AML-193 (cell line): ENCODE measurements at regions not wholly inside any gene's neighbourhood (a gene's known extent, or its start where the extent isn't known, plus 50 kb on each side); places are given as distances from the start of the nearest gene placed in this dataset.

ENCODE experiments used
- DNase-seq, 2 experiments: peaks; one replicate each; lab custom pipeline; 2025; lab: John Stamatoyannopoulos, UW

DNA sequence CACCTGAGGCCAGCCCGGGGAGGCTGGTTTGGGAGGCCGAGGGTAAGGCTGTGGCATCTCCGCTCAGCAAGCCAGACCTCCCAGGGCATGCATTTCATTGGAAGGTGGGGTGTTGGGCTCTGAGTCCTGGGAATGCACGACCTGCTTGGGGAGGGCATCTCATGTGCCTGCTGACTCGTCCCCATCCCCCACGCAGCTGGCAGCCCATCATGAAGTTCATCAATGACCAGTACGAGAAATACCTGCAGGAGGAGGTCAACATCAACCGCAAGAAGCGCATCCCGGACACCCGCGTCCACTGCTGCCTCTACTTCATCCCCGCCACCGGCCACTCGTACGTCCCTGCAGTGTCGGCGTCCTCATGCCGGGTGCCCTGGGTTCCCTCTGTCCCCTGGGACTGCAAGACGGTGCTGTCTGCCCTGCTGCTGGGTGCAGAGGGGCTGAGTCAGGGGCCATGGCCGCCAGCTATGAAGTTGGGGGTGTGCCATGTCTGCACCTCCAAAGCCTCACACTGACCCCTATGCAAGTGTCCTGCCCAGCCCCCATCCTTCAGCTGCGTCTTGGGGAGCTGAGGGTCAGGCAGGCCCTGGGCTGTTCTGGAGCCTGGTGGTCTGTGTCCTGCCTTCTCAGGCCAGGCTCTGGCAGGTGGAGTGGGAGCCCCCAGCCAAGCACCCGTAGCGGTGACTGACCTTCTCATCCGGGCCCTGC, 347.9 kb downstream of the SEC14L1 start:
- DNase-seq = no peak

DNA sequence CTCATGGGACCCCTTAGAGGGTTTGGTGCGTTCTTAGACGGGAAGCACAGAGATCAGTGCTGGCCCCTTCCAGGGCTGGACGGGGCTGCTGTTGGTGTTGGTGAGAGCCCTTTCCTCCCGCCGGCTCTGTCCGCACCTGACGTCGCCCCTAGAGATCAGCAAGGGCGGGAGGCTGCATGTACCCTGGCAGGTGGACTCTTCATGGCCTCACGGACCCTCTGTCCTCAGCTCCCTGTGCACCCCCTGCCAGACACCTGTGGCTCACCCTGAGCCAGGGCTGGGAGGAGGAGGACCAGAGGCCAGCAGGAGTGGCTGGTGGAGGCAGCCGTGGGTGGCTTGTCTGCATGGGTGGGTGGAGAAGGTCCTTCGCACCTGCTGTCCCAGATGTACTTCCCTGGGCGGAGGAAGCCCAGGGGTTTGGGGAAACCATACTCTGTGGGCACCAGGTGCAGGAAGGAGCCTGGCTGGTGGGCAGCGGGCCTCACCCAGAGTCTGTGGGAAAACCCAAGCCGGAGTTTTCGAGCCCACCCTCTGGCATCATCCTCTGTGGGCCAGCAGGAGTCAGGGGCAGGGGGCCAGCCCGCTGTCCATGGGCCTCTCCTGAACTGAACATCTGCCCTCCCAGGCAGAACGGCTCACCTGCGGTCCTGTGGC, 348.6 kb downstream of the SEC14L1 start:
- no peak for DNase-seq

DNA sequence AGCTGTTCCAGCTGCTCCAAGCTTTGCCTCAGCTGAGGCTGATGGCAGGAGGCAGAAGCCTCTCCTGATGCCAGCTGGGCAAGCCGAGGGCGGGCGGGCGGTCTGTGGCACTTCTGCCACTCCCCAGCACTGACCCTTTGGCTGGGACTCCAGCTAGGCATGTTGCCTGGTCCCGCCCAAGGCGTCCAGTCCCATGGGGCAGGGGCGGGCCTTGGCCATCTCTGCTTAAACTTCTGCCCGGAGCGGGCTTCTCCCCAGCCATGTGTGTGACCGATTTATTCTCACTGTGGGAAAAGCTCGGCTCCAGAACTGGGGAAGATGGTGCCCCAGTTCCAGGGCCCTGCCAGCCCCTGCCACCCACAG, 349.1 kb downstream of the SEC14L1 start:
- DNase-seq = no peak

DNA sequence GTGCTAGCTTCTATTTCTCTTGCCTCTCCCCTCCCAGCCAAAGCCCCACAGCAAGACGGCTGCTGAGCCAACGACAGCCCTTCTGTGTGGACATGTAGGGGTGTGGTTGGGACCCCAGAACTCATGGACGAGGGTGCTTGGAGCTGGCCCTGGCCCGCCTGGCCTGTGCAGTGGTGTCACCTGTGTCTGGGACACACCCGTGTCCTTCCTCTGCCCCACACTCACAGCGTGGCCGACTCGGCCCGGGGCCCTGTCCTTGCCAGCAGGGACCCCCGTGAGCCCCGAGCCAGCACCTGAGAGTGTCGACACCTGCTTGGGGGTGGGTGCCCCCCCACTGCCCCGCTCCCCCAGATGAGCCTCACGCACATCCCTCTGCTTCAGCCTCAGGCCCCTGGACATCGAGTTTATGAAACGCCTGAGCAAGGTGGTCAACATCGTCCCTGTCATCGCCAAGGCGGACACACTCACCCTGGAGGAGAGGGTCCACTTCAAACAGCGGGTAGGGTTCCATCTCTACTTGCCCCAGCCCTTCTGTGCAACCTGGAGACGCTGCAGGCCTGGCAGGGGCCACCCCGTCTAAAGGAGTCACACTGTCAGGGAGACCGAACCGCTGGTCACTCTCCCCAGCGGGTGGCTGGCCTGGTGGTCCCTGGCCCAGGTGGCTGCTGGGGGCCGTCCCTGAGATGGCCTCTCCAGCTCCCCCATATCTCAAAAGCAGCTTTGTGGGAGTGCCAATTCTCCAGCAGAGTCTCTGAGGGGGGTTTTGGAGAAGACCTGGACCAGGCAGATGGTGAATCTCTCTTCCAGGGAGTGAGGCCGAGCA, 349.8 kb downstream of the SEC14L1 start:
- DNase-seq = no peak

DNA sequence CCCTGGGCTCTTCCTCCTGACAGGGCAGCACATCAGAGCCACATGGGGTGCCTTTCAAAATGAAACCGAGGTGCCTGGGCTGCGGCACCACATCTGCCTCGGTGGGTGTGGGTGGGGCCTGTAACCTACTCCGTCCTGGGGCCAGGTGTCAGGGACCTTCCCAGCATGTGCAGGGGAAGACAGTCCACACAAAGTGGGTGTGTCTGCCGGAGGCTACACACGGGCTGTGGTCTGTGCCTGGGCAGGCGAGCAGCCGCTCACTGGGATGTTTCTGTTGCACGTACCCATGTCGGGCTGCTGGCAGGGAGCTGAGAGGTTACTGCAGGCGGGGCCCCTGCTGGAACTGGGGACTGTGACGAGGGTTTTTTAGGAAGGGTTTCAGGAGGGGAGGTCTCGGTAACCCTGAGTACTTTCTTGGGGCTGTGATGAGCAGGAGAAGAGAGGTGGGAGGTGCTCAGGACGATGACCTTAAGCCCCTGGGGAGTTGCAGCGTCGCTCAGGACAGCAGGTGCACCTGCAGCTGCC, 351.2 kb downstream of the SEC14L1 start:
- no peak for DNase-seq

DNA sequence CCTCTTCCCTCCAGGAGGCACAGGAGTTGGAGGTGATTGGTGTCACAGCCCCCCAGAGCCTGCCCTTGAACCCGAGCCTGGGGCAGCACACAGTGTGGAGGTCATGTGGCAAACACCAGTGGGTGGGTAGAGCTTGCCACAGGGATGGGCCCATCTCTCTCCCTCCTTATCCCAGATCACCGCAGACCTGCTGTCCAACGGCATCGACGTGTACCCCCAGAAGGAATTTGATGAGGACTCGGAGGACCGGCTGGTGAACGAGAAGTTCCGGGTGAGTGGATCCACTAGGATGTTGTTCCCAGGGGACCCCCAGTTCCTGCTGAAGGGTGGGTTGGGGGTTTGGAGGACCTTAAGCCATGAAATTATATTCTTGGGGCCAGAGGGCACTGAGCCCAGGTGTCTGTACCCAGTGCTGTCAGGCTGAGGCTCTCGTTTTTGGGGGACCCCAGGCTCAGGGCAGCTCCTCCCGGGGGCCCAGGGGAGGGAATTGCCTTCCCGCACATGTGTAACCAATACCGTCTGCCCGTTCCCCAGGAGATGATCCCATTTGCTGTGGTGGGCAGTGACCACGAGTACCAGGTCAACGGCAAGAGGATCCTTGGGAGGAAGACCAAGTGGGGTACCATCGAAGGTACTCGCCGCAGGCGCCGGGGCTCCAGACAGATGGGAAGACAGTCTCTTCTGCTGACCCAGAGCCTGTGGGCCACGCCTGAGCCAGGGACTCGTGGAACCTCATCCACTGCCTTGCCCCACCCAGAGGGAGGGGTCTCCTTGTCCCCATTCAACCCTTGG, 351.9 kb downstream of the SEC14L1 start:
- no peak for DNase-seq

DNA sequence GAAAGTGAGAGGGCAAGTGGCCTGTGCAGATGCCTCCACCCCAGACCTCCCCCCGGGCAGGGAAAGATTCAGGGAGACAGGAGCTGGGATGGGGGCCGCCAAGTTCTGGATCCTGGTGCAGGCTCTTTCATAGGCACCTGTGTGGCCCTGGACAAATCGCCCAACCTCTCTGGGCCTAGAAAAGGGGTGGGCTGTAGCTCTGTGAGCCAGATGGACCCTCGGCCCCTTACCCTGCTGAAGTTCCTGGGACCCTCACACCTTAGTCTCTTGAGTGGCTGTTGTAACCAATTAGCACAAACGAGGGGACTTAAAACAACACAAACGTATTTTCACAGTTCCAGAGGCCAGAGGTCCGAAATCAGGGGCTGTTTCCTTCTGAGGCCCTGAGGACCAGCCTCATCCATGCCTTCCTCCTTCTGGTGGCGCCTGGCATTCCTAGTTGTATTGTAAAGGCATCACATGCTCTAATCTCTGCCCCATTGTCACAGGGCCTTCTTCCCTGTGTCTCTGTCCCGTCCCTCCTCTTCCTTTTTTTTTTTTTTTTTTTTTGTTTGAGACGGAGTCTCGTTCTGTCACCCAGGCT, 352.6 kb downstream of the SEC14L1 start:
- no peak for DNase-seq

DNA sequence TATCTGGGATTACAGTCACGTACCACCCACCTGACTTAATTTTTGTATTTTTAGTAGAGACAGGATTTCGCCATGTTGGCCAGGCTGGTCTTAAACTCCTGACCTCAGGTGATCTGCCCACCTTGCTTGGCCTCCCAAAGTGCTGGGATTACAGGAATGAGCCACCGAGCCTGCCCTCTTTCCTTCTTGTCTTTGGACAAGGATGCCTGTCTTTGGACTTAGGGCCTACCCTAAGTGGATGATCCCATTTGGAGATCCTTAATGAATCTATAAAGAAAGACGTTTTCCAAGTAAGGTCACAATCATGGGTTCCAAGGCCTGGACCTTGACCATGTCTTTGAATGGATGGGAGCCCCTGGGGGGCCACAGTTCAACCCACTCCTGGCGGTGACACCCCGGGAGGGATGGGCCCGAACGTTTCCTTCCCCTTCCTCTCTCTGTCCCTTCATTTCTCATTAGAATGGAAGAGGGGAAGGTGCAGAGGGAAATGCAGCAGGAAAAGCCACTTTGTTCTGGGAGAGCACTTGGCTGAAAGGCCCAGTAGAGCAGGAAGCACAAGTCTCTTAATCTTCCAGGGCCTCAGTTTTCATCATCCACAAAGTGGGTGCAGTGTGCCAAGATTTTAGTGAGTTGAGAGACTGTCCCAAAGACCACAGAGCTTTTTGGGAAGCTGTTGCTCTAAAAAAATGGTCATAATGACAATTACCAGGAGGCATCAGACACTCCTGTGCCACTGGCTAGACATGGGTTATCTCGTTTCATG, 353.3 kb downstream of the SEC14L1 start:
- no peak for DNase-seq

DNA sequence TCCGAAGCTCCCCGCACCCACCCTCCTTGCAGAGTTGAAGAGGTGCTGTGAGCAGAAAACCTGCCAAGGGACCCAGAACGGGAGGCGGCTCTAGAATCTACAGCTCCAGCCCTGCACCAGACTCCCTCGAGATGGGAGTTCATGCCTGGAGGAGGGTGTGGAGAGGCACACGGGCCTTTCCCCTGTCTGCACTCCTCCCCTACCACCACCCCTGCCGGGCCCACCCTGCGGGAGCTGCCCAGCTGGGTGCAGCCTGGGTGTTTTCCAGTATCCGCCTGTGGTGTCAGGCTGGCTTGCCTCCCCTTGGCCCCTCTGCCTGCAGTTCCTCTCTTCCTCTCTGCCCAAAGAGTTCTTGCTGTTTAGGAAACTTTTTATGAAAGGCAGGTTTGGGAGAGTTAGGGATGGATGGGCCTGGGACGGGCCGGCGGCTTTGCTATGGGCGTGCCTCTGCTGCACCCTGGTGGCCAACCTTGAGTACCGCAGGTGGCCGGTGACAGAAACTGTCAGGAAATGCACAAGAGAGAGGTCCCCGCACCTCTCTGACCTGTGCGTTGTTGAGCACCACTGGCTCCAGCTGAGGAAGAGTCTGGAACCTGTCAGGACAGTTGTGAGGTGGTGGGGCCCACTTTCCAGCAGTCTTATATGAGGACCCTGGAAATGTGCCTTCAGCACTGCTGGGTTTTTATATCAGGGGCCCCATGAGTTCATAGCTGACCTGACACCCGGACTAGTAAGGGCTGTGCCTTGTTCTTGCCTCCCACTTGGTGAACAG, 354.1 kb downstream of the SEC14L1 start:
- peak; percentile 60 to 63 for DNase-seq

DNA sequence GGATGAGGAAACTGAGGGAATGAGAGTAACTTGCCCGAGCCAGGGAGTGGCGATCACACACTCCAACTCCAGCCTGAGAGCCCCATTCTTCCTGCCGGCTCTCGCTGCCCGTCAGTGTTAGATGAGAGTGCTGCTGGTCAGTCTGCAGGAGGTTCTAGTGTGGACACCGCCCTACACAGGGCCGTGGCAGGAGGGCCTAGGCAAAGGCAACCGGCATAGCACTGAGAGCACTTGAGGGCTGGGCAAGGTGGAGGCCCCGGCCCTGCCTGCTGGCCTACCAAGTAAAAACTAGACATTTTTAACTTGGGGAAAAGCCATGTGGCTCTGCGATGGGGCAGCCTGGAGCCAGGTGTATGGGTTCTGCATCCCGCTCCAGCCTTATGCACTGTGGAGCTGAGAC, 354.8 kb downstream of the SEC14L1 start:
- no peak for DNase-seq

DNA sequence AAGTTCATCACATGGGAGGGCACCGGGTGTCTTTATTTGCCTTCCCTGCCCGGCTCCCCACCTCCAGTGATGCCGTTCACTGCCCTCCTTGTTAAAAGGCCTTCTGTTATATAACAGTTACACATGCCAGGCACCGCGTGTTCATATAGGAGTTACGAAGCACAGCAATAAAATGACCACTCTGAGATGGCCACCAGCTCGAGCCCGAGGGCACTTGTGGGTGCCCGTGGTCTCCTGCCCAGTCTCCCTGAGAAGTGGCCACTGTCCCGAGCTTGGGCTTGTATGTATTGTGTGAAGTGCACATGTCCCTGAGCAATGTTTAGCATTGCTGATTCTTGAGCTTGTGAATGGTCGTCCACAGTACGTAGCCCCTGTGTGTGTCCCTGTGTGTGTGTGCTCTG, 355.6 kb downstream of the SEC14L1 start:
- DNase-seq = no peak

DNA sequence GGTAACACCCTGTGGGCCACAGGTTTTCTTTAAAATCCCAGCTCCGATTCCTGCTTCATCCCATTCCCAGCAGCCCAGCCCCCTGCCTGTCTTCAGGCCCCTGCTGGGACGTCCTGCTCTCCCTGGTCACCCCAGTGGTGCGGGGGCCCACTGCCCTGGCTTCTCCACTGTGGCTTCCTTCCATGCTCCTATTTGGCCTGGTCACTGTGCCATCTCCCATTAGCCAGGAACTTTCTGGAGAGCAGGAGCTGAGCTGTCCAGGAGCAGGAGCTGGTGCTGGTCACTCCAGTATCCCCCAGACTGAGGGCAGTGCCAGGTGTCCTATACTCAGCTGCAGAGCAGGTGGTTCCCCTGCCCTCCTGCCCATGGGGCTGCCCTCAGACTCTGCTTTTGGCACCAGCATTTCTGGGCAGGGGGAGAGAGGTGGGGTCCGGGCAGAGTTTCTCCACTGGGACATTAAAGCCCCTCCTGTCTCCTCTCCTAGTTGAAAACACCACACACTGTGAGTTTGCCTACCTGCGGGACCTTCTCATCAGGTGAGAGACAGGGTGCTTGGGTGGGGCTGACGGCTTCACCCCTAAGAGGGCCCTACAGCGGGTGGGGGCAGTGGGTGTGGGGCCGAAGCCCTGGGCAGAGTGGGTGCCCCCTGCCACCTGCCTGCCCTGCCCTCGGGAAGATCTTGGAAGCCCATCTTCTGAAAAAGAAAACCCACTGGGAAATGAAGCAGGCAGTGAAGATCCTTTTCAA, 356.2 kb downstream of the SEC14L1 start:
- DNase-seq = no peak

DNA sequence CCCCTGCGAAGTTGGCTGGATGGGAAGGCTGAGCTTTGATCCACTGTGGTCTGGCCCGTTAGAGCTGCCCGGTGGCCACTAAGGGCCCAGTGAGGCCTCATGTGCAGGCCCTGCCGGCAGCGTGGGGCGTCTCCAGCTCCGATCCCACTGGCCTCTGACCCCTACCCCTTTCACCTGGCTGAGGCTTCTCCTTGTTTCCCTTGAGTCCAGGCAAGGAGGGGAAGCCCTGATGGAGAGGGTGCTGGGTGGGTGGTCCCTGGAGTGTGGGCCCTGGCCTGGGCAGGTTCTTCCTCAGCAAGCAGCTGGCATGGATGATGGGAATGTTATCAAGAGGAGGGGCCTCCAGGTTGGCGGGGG, 356.8 kb downstream of the SEC14L1 start:
- DNase-seq = no peak

DNA sequence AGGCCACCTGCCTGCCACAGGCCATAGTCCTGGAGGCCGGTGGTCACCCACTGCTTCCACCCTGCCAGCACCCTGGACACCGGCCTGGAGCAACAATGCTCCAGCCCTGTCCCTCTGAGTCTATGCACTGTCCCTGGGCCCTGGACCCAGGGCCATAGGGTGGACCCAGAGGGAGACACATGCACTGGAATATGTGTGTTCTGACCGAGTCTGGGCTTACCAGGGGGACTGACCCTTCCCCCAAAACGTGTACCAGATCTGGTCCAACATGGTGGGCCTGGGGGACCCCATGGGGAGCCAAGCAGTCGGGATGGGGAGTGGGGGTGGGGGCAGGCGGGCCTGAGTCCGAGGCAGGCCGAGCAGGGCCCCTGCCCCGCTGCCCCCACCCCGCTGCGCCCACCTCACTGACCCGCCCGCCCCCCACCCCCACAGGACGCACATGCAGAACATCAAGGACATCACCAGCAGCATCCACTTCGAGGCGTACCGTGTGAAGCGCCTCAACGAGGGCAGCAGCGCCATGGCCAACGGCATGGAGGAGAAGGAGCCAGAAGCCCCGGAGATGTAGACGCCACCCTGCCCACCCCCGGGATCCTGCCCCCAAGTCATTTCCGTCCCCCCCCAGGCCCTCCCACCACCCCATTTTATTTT, 357.4 kb downstream of the SEC14L1 start:
- no peak for DNase-seq

DNA sequence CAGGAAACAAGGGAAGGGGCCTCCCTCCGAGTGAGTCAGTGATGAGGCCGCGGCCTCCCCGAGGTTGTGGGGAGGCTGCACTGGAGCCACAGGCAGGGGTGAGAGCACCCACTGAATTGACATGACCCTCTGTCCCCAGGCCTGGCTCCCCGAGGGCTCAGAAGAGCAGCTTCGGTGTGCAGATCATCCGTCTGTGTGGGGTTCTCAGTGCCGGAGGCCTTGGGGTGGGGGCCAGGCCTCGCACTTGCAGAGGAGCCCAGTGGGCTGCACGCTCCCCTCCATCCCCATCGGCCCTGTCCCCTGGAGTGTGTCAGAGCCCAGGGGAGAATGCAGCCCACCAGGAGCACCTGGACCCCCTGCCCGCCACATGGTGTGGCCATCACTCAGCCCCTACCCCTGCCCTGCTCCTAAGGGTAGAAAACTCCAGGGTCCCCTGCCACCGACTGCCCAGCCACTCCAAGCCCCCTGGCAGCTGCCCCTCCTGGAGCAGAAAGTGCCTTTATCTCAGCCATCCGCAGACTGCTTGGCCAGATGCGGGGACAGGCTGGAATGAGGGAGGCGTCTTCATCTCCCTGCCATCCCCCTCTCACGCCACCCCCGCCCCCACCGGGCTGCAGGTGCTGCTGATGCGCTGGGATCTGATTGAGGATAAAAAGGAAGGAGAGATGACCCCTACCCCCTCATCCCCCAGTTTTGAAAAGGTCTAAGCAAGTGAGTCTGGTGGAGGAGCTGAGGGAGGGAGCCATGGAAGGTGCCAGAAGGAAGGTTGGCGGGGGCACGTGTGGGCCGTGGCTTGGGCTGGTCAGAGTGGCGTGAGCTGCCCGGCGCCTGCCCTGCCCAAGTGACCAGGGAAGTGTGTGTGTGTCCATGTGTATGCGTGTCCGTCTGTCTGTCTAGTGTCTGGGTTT, 358.3 kb downstream of the SEC14L1 start:
- no peak for DNase-seq

DNA sequence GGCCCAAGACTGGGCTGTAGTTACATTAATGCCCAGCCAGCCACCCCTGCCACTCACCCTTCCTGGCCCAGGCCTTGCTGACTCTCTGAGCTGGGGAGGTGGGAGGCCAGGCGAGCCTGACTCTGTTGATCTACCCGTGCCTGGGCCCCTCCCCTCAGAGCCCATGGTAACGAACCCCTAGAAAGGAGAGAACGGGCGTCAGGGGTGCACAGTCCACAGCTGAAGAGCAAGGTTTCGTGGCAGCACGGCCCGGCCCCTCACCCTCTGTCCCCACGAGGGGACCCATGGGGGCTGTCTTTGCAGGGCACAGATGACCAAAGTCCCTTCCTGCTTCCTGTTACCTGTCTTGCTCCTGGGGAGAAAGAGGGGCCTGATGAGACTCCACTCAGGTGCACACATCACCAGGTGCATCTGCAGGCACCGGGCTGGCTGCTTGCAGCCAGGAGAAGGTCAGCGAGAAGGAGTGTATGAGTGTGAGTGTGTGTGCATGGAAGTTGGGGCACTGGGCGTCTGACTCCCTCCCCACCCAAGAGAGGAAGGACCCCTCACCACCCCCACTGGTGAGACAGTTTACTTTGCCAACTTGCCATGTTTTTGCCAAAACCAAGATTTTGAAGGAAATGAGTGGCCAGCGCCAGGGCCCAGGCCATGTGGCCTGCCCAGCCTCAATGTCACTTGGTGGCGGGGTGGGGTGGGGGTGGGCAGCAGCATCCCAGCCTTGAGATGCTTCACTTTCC, 359.1 kb downstream of the SEC14L1 start:
- DNase-seq = no peak

DNA sequence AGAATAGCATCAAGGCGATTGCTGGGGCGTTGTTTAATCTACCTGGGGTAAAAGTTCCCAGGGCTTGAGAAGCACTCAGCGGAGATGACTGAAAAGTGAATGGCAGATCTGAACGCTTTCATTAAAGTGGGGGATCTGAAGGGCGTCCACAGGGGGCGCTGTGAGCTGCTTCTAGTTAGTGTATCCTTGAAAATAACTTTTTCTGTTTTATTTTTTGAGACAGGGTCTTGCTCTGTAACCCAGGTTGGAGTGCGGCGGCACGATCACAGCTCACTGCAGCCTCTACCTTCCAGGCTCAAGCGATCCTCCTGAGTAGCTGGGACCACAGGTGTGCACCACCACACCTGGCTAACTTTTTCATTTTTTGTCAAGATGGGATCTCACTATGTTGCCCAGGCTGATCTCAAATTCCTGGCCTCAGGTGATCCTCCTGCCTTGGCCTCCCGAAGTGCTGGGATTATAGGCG, 360.4 kb downstream of the SEC14L1 start:
- DNase-seq = peak; percentile 54 to 59
